RWPE2 (cell line): ENCODE measurements at regions not wholly inside any gene's neighbourhood (a gene's known extent, or its start where the extent isn't known, plus 50 kb on each side); places are given as distances from the start of the nearest gene placed in this dataset.

Experiments
- ATAC-seq: fragments of 200-7000 bp; cut with Tn5 transposase; 3 replicates; pipeline ENCODE4 v1.9.1; 2021; ENCODE audit warnings: low read depth
- DNase-seq: peaks from one replicate; pipeline ENCODE4 v3.0.0-alpha.2; 2020; ENCODE audit warnings: low spot score
- H3K27ac ChIP-seq: fragments of 450-650 bp; 2 replicates; pipeline ENCODE4 v1.5.1; 2017; ENCODE audit warnings: mild to moderate bottlenecking; ENCODE audit not compliant: poor library complexity, severe bottlenecking
- H3K27me3 ChIP-seq: fragments of 250-450 bp; sonication (Bioruptor Pico); 2 replicates; pipeline ENCODE4 v1.5.1; 2021; ENCODE audit warnings: mild to moderate bottlenecking, moderate library complexity; ENCODE audit not compliant: insufficient read depth, poor library complexity, severe bottlenecking
- H3K36me3 ChIP-seq: fragments of 250-450 bp; sonication (Bioruptor Pico); 2 replicates; pipeline ENCODE4 v1.5.1; 2020; ENCODE audit warnings: low read depth, mild to moderate bottlenecking, moderate library complexity
- H3K4me1 ChIP-seq: fragments of 250-450 bp; sonication (Bioruptor Pico); 2 replicates; pipeline ENCODE4 v1.5.1; 2021; ENCODE audit warnings: mild to moderate bottlenecking, moderate library complexity; ENCODE audit not compliant: insufficient read depth, poor library complexity, severe bottlenecking
- H3K4me3 ChIP-seq: fragments of 250-450 bp; sonication (Bioruptor Pico); 2 replicates; pipeline ENCODE4 v1.5.1; 2021; ENCODE audit warnings: mild to moderate bottlenecking, moderate library complexity; ENCODE audit not compliant: severe bottlenecking
- H3K9me3 ChIP-seq: fragments of 250-450 bp; sonication (Bioruptor Pico); 2 replicates; pipeline ENCODE4 v1.5.1; 2021; ENCODE audit warnings: mild to moderate bottlenecking, moderate library complexity; ENCODE audit not compliant: severe bottlenecking
- TF ChIP-seq, protein P1 (sequence below): fragments of 450-650 bp; IDR thresholded peaks from one replicate; pipeline ENCODE4 v1.5.1; 2017; ENCODE audit warnings: mild to moderate bottlenecking, moderate library complexity; ENCODE audit not compliant: poor library complexity, severe bottlenecking

DNA sequence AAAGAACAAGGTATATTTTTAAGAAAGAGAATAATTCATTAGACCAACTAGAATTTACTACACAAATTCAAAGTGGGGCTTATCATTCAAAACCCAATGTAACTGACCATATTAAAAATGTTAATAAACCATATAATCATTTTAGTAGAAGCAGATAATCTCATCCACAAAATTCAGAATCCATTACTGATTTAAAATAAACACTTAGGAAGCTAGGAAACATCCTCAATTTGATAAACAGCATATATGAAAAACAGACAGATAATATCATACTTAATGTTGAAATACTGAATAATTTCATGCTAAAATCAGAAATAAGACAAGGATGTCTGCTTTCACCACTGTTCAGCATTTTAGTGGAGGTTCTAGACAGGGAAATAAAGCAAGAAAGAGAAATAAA is 902.8 kb upstream of the PHF14 start:
- Histone ChIP-seq H3K27me3 (peaks cover 3% of the 10 kb centered on the region), H3K27ac (no peak overlapping the region), H3K4me3 (no peak overlapping the region), H3K9me3 (no peaks in the 10 kb centered on the region), H3K4me1 (no peaks in the 10 kb centered on the region), H3K36me3 (no peaks in the 10 kb centered on the region)
- TF ChIP-seq, protein P1, sequence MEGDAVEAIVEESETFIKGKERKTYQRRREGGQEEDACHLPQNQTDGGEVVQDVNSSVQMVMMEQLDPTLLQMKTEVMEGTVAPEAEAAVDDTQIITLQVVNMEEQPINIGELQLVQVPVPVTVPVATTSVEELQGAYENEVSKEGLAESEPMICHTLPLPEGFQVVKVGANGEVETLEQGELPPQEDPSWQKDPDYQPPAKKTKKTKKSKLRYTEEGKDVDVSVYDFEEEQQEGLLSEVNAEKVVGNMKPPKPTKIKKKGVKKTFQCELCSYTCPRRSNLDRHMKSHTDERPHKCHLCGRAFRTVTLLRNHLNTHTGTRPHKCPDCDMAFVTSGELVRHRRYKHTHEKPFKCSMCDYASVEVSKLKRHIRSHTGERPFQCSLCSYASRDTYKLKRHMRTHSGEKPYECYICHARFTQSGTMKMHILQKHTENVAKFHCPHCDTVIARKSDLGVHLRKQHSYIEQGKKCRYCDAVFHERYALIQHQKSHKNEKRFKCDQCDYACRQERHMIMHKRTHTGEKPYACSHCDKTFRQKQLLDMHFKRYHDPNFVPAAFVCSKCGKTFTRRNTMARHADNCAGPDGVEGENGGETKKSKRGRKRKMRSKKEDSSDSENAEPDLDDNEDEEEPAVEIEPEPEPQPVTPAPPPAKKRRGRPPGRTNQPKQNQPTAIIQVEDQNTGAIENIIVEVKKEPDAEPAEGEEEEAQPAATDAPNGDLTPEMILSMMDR = no peak
- DNase-seq = no peak
- no peak for ATAC-seq

DNA sequence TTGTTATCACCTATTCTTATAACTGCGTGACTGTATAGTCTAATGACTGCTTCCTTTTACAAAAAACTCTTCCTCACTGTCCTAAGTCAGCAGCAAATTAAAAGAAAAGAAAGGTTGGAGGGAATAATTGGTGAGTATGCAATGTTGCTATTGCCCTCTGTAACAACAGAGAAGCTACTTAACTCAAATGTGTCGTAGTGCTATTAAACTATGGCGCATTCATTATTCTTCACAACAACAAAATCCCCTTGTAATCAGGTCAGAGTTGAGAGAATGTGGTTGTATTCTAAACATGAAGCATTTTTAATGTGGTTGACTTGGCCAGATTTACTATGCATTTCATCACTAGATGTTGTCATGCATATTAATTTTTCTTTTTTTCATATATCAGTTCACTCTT is 897.8 kb upstream of the PHF14 start:
- Histone ChIP-seq H3K27me3 (peaks cover 3% of the 10 kb centered on the region), H3K9me3 (no peaks in the 10 kb centered on the region), H3K36me3 (no peaks in the 10 kb centered on the region), H3K27ac (no peak overlapping the region), H3K4me3 (no peak overlapping the region), H3K4me1 (no peaks in the 10 kb centered on the region)
- DNase-seq (no peak), ATAC-seq (no peak)
- TF ChIP-seq, protein P1 = no peak

DNA sequence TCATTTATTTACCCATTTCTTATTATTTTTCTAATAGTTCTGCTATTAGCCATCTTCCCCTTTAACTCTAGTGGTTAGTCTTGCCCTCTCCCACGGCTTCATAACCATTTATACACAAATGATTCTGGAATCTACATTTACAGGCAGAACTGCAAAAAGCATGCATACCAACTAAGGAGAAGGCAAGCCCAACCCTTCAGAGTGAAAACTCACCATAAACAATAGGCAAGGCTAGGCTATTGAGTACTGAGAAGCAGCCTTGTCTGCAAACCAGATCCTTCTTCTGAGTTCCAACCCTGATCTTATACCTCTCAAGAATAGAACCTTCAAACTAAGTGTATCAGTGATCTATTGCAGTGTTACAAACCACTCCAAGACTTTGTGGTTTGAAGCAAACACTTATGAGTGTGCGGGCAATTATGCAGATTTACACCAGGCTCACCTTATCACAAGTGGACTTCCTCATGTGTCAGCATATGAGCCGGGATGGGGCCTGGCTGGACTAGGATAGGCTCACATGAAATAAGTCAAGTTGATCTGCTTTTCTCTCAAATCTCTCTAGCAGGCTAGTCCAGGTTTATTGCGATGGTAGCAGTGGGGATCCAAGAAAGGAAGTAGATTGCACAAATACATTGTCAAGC is 896.9 kb upstream of the PHF14 start:
- no peak for ATAC-seq
- H3K27ac ChIP-seq = no peak overlapping the region
- no peaks in the 10 kb centered on the region for H3K27me3 ChIP-seq
- TF ChIP-seq, protein P1 = no peak
- no peak for DNase-seq
- H3K4me1 ChIP-seq = no peaks in the 10 kb centered on the region
- no peak overlapping the region for H3K4me3 ChIP-seq
- no peaks in the 10 kb centered on the region for H3K9me3 ChIP-seq
- H3K36me3 ChIP-seq = no peaks in the 10 kb centered on the region

DNA sequence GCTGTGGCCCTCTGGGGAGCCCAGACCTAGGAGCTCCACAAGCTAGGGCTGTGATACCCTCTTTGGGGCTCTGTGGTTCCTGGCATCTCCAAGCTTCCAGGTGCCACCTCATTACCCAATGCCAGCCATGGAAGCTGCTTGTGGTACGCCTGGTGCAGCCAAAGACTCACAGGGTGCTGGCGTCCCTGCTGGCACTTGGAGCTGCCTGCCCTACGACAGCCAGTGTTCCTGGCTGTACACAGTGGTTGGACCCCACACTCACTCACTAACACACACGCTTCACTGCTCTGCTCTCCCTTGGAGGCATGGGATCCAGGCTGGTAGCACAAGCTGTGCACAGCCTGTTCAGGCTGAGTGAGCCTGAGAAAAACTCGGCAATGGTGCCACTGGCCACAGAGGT is 894.1 kb upstream of the PHF14 start:
- no peaks in the 10 kb centered on the region for H3K9me3 ChIP-seq
- ATAC-seq = no peak
- TF ChIP-seq, protein P1 = no peak

DNA sequence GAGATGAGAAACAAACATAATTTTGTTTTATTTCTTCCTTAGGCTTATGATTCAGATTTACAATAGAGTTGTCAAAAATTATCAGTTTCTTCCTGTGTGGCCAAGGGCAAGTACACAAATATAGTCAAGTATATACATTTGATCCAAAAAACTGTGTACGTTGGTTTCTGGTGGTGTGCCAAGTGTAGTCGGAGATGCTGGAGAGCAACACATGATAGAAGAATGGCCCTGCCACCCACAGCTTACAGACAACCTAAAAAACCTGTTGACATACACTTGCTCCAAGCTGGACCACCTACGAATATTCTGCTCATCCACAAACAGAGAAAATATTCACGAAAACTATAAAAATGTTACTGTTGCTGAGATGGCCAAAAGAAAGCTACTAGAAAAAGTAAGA is 890.8 kb upstream of the PHF14 start:
- no peak overlapping the region for H3K4me3 ChIP-seq
- no peak overlapping the region for H3K27ac ChIP-seq
- H3K27me3 ChIP-seq = no peaks in the 10 kb centered on the region
- H3K9me3 ChIP-seq = no peaks in the 10 kb centered on the region
- TF ChIP-seq, protein P1 = no peak
- H3K4me1 ChIP-seq = no peaks in the 10 kb centered on the region
- H3K36me3 ChIP-seq = no peaks in the 10 kb centered on the region
- ATAC-seq (no peak), DNase-seq (no peak)

More for the DNA sequence above, 894.1 kb upstream of the PHF14 start:
- no peak overlapping the region for H3K27ac ChIP-seq
- DNase-seq = no peak
- H3K4me3 ChIP-seq = no peak overlapping the region
- no peaks in the 10 kb centered on the region for H3K36me3 ChIP-seq
- no peaks in the 10 kb centered on the region for H3K27me3 ChIP-seq
- H3K4me1 ChIP-seq = no peaks in the 10 kb centered on the region
